Calu3 (cell line): ENCODE measurements at regions not wholly inside any gene's neighbourhood (a gene's known extent, or its start where the extent isn't known, plus 50 kb on each side); places are given as distances from the start of the nearest gene placed in this dataset.

ENCODE experiments used
- BruUV-seq: library from RNA; stranded (reverse); fragments of 400-500 nt; replicated peaks from 2 replicates; lab custom pipeline; 2021; lab: Mats Ljungman, UMichigan
- CTCF ChIA-PET: fragments of 300-600 bp; sonication (Branson Sonifier 250); formaldehyde crosslinking; loops from one replicate; lab custom pipeline; 2022; ENCODE audit warnings: antibody characterized with exemption; lab: Charles Lee
- DNase-seq: peaks from one replicate; pipeline ENCODE4 v3.0.0; 2022
- H3K27ac Mint-ChIP-seq: one replicate; pipeline ENCODE4 v1.8.0; 2022; ENCODE audit warnings: mixed read lengths; ENCODE audit not compliant: unreplicated experiment
- H3K27me3 Mint-ChIP-seq: one replicate; pipeline ENCODE4 v1.8.0; 2022; ENCODE audit warnings: mixed read lengths; ENCODE audit not compliant: unreplicated experiment
- H3K36me3 Mint-ChIP-seq: one replicate; pipeline ENCODE4 v1.8.0; 2022; ENCODE audit warnings: mild to moderate bottlenecking, moderate library complexity, mixed read lengths; ENCODE audit not compliant: insufficient read depth, unreplicated experiment
- H3K4me1 Mint-ChIP-seq: one replicate; pipeline ENCODE4 v1.8.0; 2022; ENCODE audit warnings: mild to moderate bottlenecking, low read depth, mixed read lengths; ENCODE audit not compliant: unreplicated experiment
- H3K4me3 Mint-ChIP-seq: one replicate; pipeline ENCODE4 v1.8.0; 2022; ENCODE audit warnings: mild to moderate bottlenecking, low read depth, moderate library complexity, mixed read lengths; ENCODE audit not compliant: unreplicated experiment
- H3K9me3 Mint-ChIP-seq: one replicate; pipeline ENCODE4 v1.8.0; 2022; ENCODE audit warnings: low read depth, mixed read lengths; ENCODE audit not compliant: unreplicated experiment
- intact Hi-C: fragments of 100-400 bp; cut with micrococcal nuclease; formaldehyde crosslinking; loops from one replicate; pipeline ENCODE4 v1.10.0; 2022; ENCODE audit not compliant: unreplicated experiment
- TF ChIP-seq, protein P1 (sequence below): fragments of 200-600 bp; IDR thresholded peaks from one replicate; pipeline ENCODE4 v1.8.0; 2022; ENCODE audit warnings: antibody characterized with exemption; ENCODE audit not compliant: unreplicated experiment

DNA sequence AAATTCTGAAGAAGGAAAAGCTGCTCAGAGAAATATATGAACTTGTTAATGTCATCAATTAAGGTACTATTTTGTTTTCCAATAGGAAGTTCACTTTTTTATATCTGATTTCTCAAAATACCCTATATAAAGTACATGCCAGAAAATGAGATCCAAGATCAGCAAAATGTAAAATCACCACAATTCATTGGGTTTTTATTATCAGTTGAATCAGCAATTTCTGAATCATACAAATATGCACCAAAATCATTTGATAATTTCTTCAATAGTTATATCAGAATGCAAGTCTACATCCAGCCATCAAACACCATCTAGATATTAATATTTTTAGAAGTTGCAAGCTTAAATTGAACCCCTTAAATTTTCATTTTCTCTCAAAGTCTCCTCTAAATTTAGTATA, 1293.4 kb upstream of the NCAM2 start:
- H3K9me3 Mint-ChIP-seq: peaks cover 7% of the 10 kb centered on the region
- intact Hi-C loops: no loop called here
- CTCF ChIA-PET: no interaction called here
- H3K27me3 Mint-ChIP-seq: no peaks in the 10 kb centered on the region
- no peaks in the 10 kb centered on the region for H3K4me1 Mint-ChIP-seq
- DNase-seq: no peak
- BruUV-seq: no TSS peak
- H3K27ac Mint-ChIP-seq: no peak overlapping the region
- H3K4me3 Mint-ChIP-seq: no peak overlapping the region
- H3K36me3 Mint-ChIP-seq: no peaks in the 10 kb centered on the region
- TF ChIP-seq, protein P1, sequence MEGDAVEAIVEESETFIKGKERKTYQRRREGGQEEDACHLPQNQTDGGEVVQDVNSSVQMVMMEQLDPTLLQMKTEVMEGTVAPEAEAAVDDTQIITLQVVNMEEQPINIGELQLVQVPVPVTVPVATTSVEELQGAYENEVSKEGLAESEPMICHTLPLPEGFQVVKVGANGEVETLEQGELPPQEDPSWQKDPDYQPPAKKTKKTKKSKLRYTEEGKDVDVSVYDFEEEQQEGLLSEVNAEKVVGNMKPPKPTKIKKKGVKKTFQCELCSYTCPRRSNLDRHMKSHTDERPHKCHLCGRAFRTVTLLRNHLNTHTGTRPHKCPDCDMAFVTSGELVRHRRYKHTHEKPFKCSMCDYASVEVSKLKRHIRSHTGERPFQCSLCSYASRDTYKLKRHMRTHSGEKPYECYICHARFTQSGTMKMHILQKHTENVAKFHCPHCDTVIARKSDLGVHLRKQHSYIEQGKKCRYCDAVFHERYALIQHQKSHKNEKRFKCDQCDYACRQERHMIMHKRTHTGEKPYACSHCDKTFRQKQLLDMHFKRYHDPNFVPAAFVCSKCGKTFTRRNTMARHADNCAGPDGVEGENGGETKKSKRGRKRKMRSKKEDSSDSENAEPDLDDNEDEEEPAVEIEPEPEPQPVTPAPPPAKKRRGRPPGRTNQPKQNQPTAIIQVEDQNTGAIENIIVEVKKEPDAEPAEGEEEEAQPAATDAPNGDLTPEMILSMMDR: no peak

- TF ChIP-seq, protein P1: no peak
- Mint-ChIP-seq H3K4me1 (no peaks in the 10 kb centered on the region), H3K9me3 (peaks cover 13% of the 10 kb centered on the region), H3K4me3 (no peak overlapping the region), H3K36me3 (no peaks in the 10 kb centered on the region), H3K27me3 (no peaks in the 10 kb centered on the region), H3K27ac (no peak overlapping the region)
- DNase-seq: no peak
- intact Hi-C loops: loop anchor here (10.0 kb wide), 1 partner anchor 62 kb away; no protein-coding TSS in a partner anchor
- CTCF ChIA-PET: no interaction called here
- BruUV-seq: no TSS peak
Observed at GRCh38 chr21:19712441-19712840, 1285.8 kb upstream of the NCAM2 start.

GRCh38 chr21:19713313-19713712, 1284.9 kb upstream of the NCAM2 start:
- H3K27ac Mint-ChIP-seq: no peak overlapping the region
- no peaks in the 10 kb centered on the region for H3K36me3 Mint-ChIP-seq
- no peaks in the 10 kb centered on the region for H3K4me1 Mint-ChIP-seq
- H3K9me3 Mint-ChIP-seq: peaks cover 13% of the 10 kb centered on the region
- CTCF ChIA-PET: no interaction called here
- H3K4me3 Mint-ChIP-seq: no peak overlapping the region
- no TSS peak for BruUV-seq
- DNase-seq: no peak
- intact Hi-C loops: loop anchor here (10.0 kb wide), 1 partner anchor 61 kb away; no protein-coding TSS in a partner anchor
- H3K27me3 Mint-ChIP-seq: no peaks in the 10 kb centered on the region
- TF ChIP-seq, protein P1: no peak

- H3K27me3 Mint-ChIP-seq: no peaks in the 10 kb centered on the region
- CTCF ChIA-PET: no interaction called here
- H3K36me3 Mint-ChIP-seq: no peaks in the 10 kb centered on the region
- DNase-seq: no peak
- no peak overlapping the region for H3K27ac Mint-ChIP-seq
- peaks cover 5% of the 10 kb centered on the region for H3K9me3 Mint-ChIP-seq
- H3K4me3 Mint-ChIP-seq: no peak overlapping the region
- intact Hi-C loops: no loop called here
- BruUV-seq: no TSS peak
- TF ChIP-seq, protein P1: no peak
- H3K4me1 Mint-ChIP-seq: no peaks in the 10 kb centered on the region
Observed at GRCh38 chr21:19724081-19724480, 1274.1 kb upstream of the NCAM2 start.
